ENCODE measurements at regions not wholly inside any gene's neighbourhood (a gene's known extent, or its start where the extent isn't known, plus 50 kb on each side); places are given as distances from the start of the nearest gene placed in this dataset.
A peak's percentile ranks its signal among the peaks of the same experiment; 100 is the strongest.
"Not testable (repeated sequence)": the region's sequence is repeated elsewhere in the genome, so short reads cannot be mapped to it uniquely, and the experiment has no call there.

- Histone ChIP-seq H3K79me2 (ENCODE audit: low read depth) (no peaks in the 10 kb centered on the region), H2AFZ (no peak overlapping the region), H3K9me2 (ENCODE audit: insufficient read depth) (no peaks in the 10 kb centered on the region), H3K4me1 (replicated peaks; ENCODE audit: insufficient read depth) (no peaks in the 10 kb centered on the region), H3K27ac (no peak overlapping the region), H3K27me3 (ENCODE audit: insufficient read depth, low read depth) (no peaks in the 10 kb centered on the region), H3F3A (ENCODE audit: insufficient read depth, low read depth) (no peaks in the 10 kb centered on the region), H3K4me2 (no peak overlapping the region), H3K36me3 (ENCODE audit: low read depth) (no peaks in the 10 kb centered on the region), H4K20me1 (ENCODE audit: insufficient read depth) (no peaks in the 10 kb centered on the region), H3K4me3 (no peak overlapping the region), H3K9me3 (ENCODE audit: insufficient read depth, low read depth) (no peaks in the 10 kb centered on the region)
- no peak for TF ChIP-seq CTCF (conservative IDR thresholded peaks at IDR 0.05)
- TF ChIP-seq EZH2 (IDR thresholded peaks at IDR 0.05; ENCODE audit: low read depth), result no peak
- ChIA-PET CTCF (no interaction called here), POLR2A (ENCODE audit: unreplicated experiment) (no interaction called here)
- no peak for DNase-seq
- no TSS peak for BruUV-seq (replicated peaks)
- intact Hi-C loops (cut with micrococcal nuclease; ENCODE audit: unreplicated experiment), result no loop called here
Measured at GRCh38 chr12:126040307-126040706, 975.1 kb downstream of the AACS start.

- Histone ChIP-seq H3K4me3 (no peak overlapping the region), H3K4me2 (no peak overlapping the region), H3K9me2 (ENCODE audit: insufficient read depth) (no peaks in the 10 kb centered on the region), H3F3A (ENCODE audit: insufficient read depth, low read depth) (no peaks in the 10 kb centered on the region), H3K27me3 (ENCODE audit: insufficient read depth, low read depth) (no peaks in the 10 kb centered on the region), H2AFZ (no peak overlapping the region), H3K27ac (no peak overlapping the region), H3K4me1 (replicated peaks; ENCODE audit: insufficient read depth) (no peaks in the 10 kb centered on the region), H3K9me3 (ENCODE audit: insufficient read depth, low read depth) (no peaks in the 10 kb centered on the region), H3K36me3 (ENCODE audit: low read depth) (no peaks in the 10 kb centered on the region), H3K79me2 (ENCODE audit: low read depth) (no peaks in the 10 kb centered on the region), H4K20me1 (ENCODE audit: insufficient read depth) (no peaks in the 10 kb centered on the region)
- no TSS peak for BruUV-seq (replicated peaks)
- TF ChIP-seq EZH2 (IDR thresholded peaks at IDR 0.05; ENCODE audit: low read depth) (no peak), CTCF (conservative IDR thresholded peaks at IDR 0.05) (no peak)
- CTCF ChIA-PET, result no interaction called here
- intact Hi-C loops (cut with micrococcal nuclease; ENCODE audit: unreplicated experiment), result no loop called here
- DNase-seq, result no peak
- POLR2A ChIA-PET (ENCODE audit: unreplicated experiment), result no interaction called here
Measured at GRCh38 chr12:126042286-126042685, 977.1 kb downstream of the AACS start.

DNA sequence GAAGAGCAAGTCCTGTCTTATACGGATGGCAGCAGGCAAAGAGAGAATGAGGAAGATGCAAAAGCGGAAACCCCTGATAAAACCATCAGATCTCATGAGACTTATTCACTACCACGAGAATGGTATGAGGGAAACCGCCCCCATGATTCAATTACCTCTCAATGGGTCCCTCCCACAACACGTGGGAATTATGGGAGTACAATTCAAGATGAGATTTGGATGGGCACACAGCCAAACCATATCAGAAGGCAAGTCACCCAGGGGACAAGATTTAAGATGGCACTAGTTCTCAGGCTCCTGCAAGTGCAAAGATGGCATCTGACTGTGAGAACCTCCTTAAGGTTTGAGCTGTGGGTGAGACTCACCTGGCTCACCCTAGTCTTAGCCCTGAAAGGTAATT is 984.3 kb downstream of the AACS start:
- H3K9me2 ChIP-seq (ENCODE audit: insufficient read depth); POLR2A ChIA-PET (ENCODE audit: unreplicated experiment); H3K36me3 ChIP-seq (ENCODE audit: low read depth); H3K4me3 ChIP-seq; CTCF ChIA-PET; H4K20me1 ChIP-seq (ENCODE audit: insufficient read depth); H3K27me3 ChIP-seq (ENCODE audit: insufficient read depth, low read depth); H3K4me2 ChIP-seq; H3K79me2 ChIP-seq (ENCODE audit: low read depth); BruUV-seq (replicated peaks); DNase-seq; H3K27ac ChIP-seq; H2AFZ ChIP-seq; H3K9me3 ChIP-seq (ENCODE audit: insufficient read depth, low read depth); intact Hi-C loops (cut with micrococcal nuclease; ENCODE audit: unreplicated experiment): not testable (repeated sequence)
- peaks cover 23% of the 10 kb centered on the region for H3F3A ChIP-seq (ENCODE audit: insufficient read depth, low read depth)
- peaks cover 22% of the 10 kb centered on the region for H3K4me1 ChIP-seq (replicated peaks; ENCODE audit: insufficient read depth)

- TF ChIP-seq EZH2 (IDR thresholded peaks at IDR 0.05; ENCODE audit: low read depth) (no peak), CTCF (conservative IDR thresholded peaks at IDR 0.05) (peak; percentile 54; the same call in 1 of the 2 replicates)
- ChIA-PET POLR2A (ENCODE audit: unreplicated experiment) (interaction anchor here (0.6 to 0.7 kb wide), 3 partner anchors 58 to 353 kb away, joined by 3 to 7 read pairs (median 7); no protein-coding TSS in a partner anchor), CTCF (interaction anchor here (0.7 kb wide), 1 partner anchor 91 kb away, joined by 3 read pairs; no protein-coding TSS in a partner anchor)
- Histone ChIP-seq H3K4me3 (no peak overlapping the region), H4K20me1 (ENCODE audit: insufficient read depth) (no peaks in the 10 kb centered on the region), H3K4me2 (peak overlapping the region; percentile 60), H3K9me2 (ENCODE audit: insufficient read depth) (no peaks in the 10 kb centered on the region), H3F3A (ENCODE audit: insufficient read depth, low read depth) (peaks cover 23% of the 10 kb centered on the region), H3K36me3 (ENCODE audit: low read depth) (no peaks in the 10 kb centered on the region), H3K27ac (peak overlapping the region; percentile 93), H3K27me3 (ENCODE audit: insufficient read depth, low read depth) (no peaks in the 10 kb centered on the region), H3K79me2 (ENCODE audit: low read depth) (no peaks in the 10 kb centered on the region), H3K4me1 (replicated peaks; ENCODE audit: insufficient read depth) (peaks cover 38% of the 10 kb centered on the region), H2AFZ (no peak overlapping the region), H3K9me3 (ENCODE audit: insufficient read depth, low read depth) (no peaks in the 10 kb centered on the region; the same call in 1 of the 2 replicates)
- intact Hi-C loops (cut with micrococcal nuclease; ENCODE audit: unreplicated experiment), result loop anchor here (1.0 to 10.0 kb wide), 2 partner anchors 68 to 443 kb away; no protein-coding TSS in a partner anchor
- no TSS peak for BruUV-seq (replicated peaks)
- peak; percentile 52 to 91 for DNase-seq
Measured at GRCh38 chr12:126051611-126052107, 986.4 kb downstream of the AACS start.
